HUDEP-2 (cell line): ENCODE measurements at regions not wholly inside any gene's neighbourhood (a gene's known extent, or its start where the extent isn't known, plus 50 kb on each side); places are given as distances from the start of the nearest gene placed in this dataset.

ENCODE experiments used
- DNase-seq, 76 experiments: peaks; one replicate each; lab custom pipeline; 2025; ENCODE audit not compliant: unreplicated experiment in 76 of 76; lab: John Stamatoyannopoulos, UW

GRCh38 chr6:109916759-109917158, 61.4 kb upstream of the GPR6 start:
- no peak for DNase-seq

DNA sequence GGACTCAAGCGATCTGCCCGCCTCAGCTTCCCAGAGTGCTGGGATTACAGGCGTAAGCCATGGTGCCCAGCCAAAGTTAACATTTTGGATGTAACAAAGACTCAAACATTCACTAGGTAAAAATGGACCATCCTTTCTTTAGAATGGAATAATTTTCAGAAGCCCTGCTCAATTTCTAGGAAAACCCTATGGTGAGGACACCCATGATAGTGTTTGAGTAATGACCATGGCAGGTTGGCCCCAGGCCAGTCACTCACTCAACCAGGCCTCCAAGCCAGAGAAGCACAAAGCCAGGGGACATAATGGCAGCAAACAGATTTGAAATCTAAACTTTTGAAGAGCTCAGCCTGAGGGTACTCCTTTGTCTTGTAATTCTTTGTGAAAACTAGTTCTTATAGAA, 59.9 kb upstream of the GPR6 start:
- DNase-seq, result no peak

DNA sequence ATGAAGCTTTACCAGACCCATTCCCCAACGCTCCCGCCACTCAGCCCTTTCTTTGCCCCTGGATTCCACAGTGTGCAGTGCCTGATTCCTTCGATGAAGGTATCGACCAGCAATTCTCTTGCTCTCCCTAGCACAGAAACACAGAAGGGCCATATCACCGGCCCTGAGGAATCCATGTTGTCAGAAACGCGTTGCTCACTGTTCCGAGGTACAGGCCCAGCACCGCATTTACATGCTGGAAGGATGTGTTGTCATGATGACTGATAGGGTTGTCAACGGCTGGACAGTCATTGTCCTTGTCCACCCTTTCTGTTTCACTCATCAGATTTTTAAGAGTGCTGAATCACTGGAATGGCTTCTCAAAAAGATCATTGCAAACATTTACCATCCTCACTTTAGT, 57.2 kb upstream of the GPR6 start:
- no peak for DNase-seq

GRCh38 chr6:109922851-109923250, 55.3 kb upstream of the GPR6 start:
- DNase-seq, result no peak

GRCh38 chr6:109925075-109925474, 53.0 kb upstream of the GPR6 start:
- DNase-seq, result no peak

DNA sequence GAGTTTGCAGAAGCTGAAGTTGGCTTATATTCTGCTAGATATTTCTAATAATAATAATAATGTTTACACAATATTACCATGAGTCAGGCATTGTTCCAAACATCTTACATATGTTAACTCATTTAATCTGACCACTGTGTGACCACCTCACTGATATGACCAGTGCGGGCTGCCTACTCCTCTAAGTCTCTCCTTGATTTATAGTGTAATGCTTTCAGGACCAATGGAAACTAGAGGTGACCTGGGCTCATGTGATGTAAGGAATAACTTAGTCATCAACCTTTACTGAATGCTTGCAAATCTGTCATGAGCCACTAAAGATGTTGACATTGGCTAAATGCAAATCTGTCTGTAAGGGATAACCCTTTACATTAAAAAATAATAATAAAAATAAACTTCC, 51.1 kb upstream of the GPR6 start:
- DNase-seq, result no peak
